ENCODE measurements at regions not wholly inside any gene's neighbourhood (a gene's known extent, or its start where the extent isn't known, plus 50 kb on each side); places are given as distances from the start of the nearest gene placed in this dataset.

- Histone ChIP-seq H3K27me3 (ENCODE audit: insufficient read depth, low read length) (no peaks in the 10 kb centered on the region), H3K9ac (ENCODE audit: low read length) (no peak overlapping the region), H3K9me3 (ENCODE audit: low read length) (no peaks in the 10 kb centered on the region), H2AFZ (ENCODE audit: low read length) (no peak overlapping the region), H3K27ac (ENCODE audit: low read depth, low read length, poor library complexity, severe bottlenecking) (no peak overlapping the region), H4K20me1 (ENCODE audit: insufficient read depth, low read length) (no peaks in the 10 kb centered on the region), H3K4me2 (ENCODE audit: low read length) (no peak overlapping the region), H3K4me3 (ENCODE audit: low read depth, low read length, poor library complexity, severe bottlenecking) (no peak overlapping the region), H3F3A (ENCODE audit: insufficient read depth, low read length) (no peaks in the 10 kb centered on the region), H3K4me1 (ENCODE audit: insufficient read depth, low read length, severe bottlenecking) (no peaks in the 10 kb centered on the region), H3K9me2 (ENCODE audit: low read depth, low read length) (no peaks in the 10 kb centered on the region), H3K79me2 (ENCODE audit: insufficient read depth, low read length) (no peaks in the 10 kb centered on the region), H3K36me3 (ENCODE audit: insufficient read depth, low read length) (no peaks in the 10 kb centered on the region)
- no peak for TF ChIP-seq CTCF (IDR thresholded peaks at IDR 0.05; ENCODE audit: low read length)
- no peak for TF ChIP-seq EZH2 (IDR thresholded peaks at IDR 0.05; ENCODE audit: borderline replicate concordance, low read length)
Measured at GRCh38 chr12:107436836-107437235, 248.8 kb upstream of the PWP1 start.

GRCh38 chr12:107437954-107438353 is 247.6 kb upstream of the PWP1 start:
- no peaks in the 10 kb centered on the region for H4K20me1 ChIP-seq (ENCODE audit: insufficient read depth, low read length)
- H3K36me3 ChIP-seq (ENCODE audit: insufficient read depth, low read length): no peaks in the 10 kb centered on the region
- H2AFZ ChIP-seq (ENCODE audit: low read length): no peak overlapping the region
- no peak overlapping the region for H3K4me3 ChIP-seq (ENCODE audit: low read depth, low read length, poor library complexity, severe bottlenecking)
- no peaks in the 10 kb centered on the region for H3K79me2 ChIP-seq (ENCODE audit: insufficient read depth, low read length)
- H3F3A ChIP-seq (ENCODE audit: insufficient read depth, low read length): no peaks in the 10 kb centered on the region
- H3K4me2 ChIP-seq (ENCODE audit: low read length): no peak overlapping the region
- H3K27ac ChIP-seq (ENCODE audit: low read depth, low read length, poor library complexity, severe bottlenecking): no peak overlapping the region
- TF ChIP-seq CTCF (IDR thresholded peaks at IDR 0.05; ENCODE audit: low read length) (no peak), EZH2 (IDR thresholded peaks at IDR 0.05; ENCODE audit: borderline replicate concordance, low read length) (no peak)
- no peaks in the 10 kb centered on the region for H3K27me3 ChIP-seq (ENCODE audit: insufficient read depth, low read length)
- H3K4me1 ChIP-seq (ENCODE audit: insufficient read depth, low read length, severe bottlenecking): no peaks in the 10 kb centered on the region
- no peaks in the 10 kb centered on the region for H3K9me2 ChIP-seq (ENCODE audit: low read depth, low read length)
- H3K9me3 ChIP-seq (ENCODE audit: low read length): no peaks in the 10 kb centered on the region
- H3K9ac ChIP-seq (ENCODE audit: low read length): no peak overlapping the region

- H3F3A ChIP-seq (ENCODE audit: insufficient read depth, low read length): no peaks in the 10 kb centered on the region
- H2AFZ ChIP-seq (ENCODE audit: low read length): no peak overlapping the region
- no peaks in the 10 kb centered on the region for H3K27me3 ChIP-seq (ENCODE audit: insufficient read depth, low read length)
- H4K20me1 ChIP-seq (ENCODE audit: insufficient read depth, low read length): no peaks in the 10 kb centered on the region
- no peaks in the 10 kb centered on the region for H3K9me2 ChIP-seq (ENCODE audit: low read depth, low read length)
- no peak overlapping the region for H3K27ac ChIP-seq (ENCODE audit: low read depth, low read length, poor library complexity, severe bottlenecking)
- TF ChIP-seq EZH2 (IDR thresholded peaks at IDR 0.05; ENCODE audit: borderline replicate concordance, low read length) (no peak), CTCF (IDR thresholded peaks at IDR 0.05; ENCODE audit: low read length) (no peak)
- no peaks in the 10 kb centered on the region for H3K9me3 ChIP-seq (ENCODE audit: low read length)
- no peaks in the 10 kb centered on the region for H3K36me3 ChIP-seq (ENCODE audit: insufficient read depth, low read length)
- no peaks in the 10 kb centered on the region for H3K79me2 ChIP-seq (ENCODE audit: insufficient read depth, low read length)
- no peaks in the 10 kb centered on the region for H3K4me1 ChIP-seq (ENCODE audit: insufficient read depth, low read length, severe bottlenecking)
- no peak overlapping the region for H3K4me3 ChIP-seq (ENCODE audit: low read depth, low read length, poor library complexity, severe bottlenecking)
- no peak overlapping the region for H3K4me2 ChIP-seq (ENCODE audit: low read length)
- no peak overlapping the region for H3K9ac ChIP-seq (ENCODE audit: low read length)
Measured at GRCh38 chr12:107439026-107439738, 246.4 kb upstream of the PWP1 start.

Data from OCI-LY1 (cell line).